ENCODE measurements at regions not wholly inside any gene's neighbourhood (a gene's known extent, or its start where the extent isn't known, plus 50 kb on each side); places are given as distances from the start of the nearest gene placed in this dataset.

- DNase-seq, result no peak
These were observed 828.3 kb upstream of the MIR17HG start for GRCh38 chr13:90519157-90519556.

GRCh38 chr13:90526711-90527110 lies 820.8 kb upstream of the MIR17HG start:
- DNase-seq, result no peak

- DNase-seq, result no peak
These were observed 815.7 kb upstream of the MIR17HG start for GRCh38 chr13:90531744-90532143.

- no peak for DNase-seq
These were observed 814.5 kb upstream of the MIR17HG start for GRCh38 chr13:90532861-90533492.

GRCh38 chr13:90533866-90534265 lies 813.6 kb upstream of the MIR17HG start:
- DNase-seq, result no peak

- no peak for DNase-seq
These were observed 812.7 kb upstream of the MIR17HG start for GRCh38 chr13:90534617-90535370.

GRCh38 chr13:90535421-90535820 lies 812.1 kb upstream of the MIR17HG start:
- no peak for DNase-seq

GRCh38 chr13:90538063-90538462 lies 809.4 kb upstream of the MIR17HG start:
- no peak for DNase-seq

- DNase-seq, result no peak
These were observed 806.1 kb upstream of the MIR17HG start for GRCh38 chr13:90541346-90541745.

- no peak for DNase-seq
These were observed 804.5 kb upstream of the MIR17HG start for GRCh38 chr13:90542959-90543505.

GRCh38 chr13:90545070-90545840 lies 802.2 kb upstream of the MIR17HG start:
- DNase-seq, result no peak

- no peak for DNase-seq
These were observed 800.2 kb upstream of the MIR17HG start for GRCh38 chr13:90547272-90547790.

GRCh38 chr13:90551253-90551652 lies 796.2 kb upstream of the MIR17HG start:
- DNase-seq, result no peak

GRCh38 chr13:90552702-90553101 lies 794.8 kb upstream of the MIR17HG start:
- DNase-seq, result no peak

GRCh38 chr13:90553159-90553558 lies 794.3 kb upstream of the MIR17HG start:
- no peak for DNase-seq

- no peak for DNase-seq
These were observed 789.9 kb upstream of the MIR17HG start for GRCh38 chr13:90557626-90558025.

GRCh38 chr13:90562443-90562842 lies 785.0 kb upstream of the MIR17HG start:
- no peak for DNase-seq

GRCh38 chr13:90564096-90564495 lies 783.4 kb upstream of the MIR17HG start:
- DNase-seq, result no peak

- no peak for DNase-seq
These were observed 782.9 kb upstream of the MIR17HG start for GRCh38 chr13:90564566-90564965.

- no peak for DNase-seq
These were observed 781.3 kb upstream of the MIR17HG start for GRCh38 chr13:90565985-90566713.

- no peak for DNase-seq
These were observed 779.3 kb upstream of the MIR17HG start for GRCh38 chr13:90568165-90568564.

GRCh38 chr13:90576067-90576466 lies 771.4 kb upstream of the MIR17HG start:
- DNase-seq, result no peak

GRCh38 chr13:90577726-90578125 lies 769.8 kb upstream of the MIR17HG start:
- DNase-seq, result no peak
